Endothelial cell (in vitro differentiated cells): ENCODE measurements at regions not wholly inside any gene's neighbourhood (a gene's known extent, or its start where the extent isn't known, plus 50 kb on each side); places are given as distances from the start of the nearest gene placed in this dataset.

Experiments used
- DNase-seq: peaks from one replicate; pipeline ENCODE4 v3.0.0; 2021; ENCODE audit warnings: low spot score
- H3K27ac Mint-ChIP-seq: one replicate; pipeline ENCODE4 v1.8.0; 2021; ENCODE audit warnings: mixed read lengths, inconsistent platforms; ENCODE audit not compliant: unreplicated experiment
- H3K27me3 Mint-ChIP-seq: one replicate; pipeline ENCODE4 v1.8.0; 2021; ENCODE audit warnings: mild to moderate bottlenecking, moderate library complexity, mixed read lengths, inconsistent platforms; ENCODE audit not compliant: unreplicated experiment
- H3K36me3 Mint-ChIP-seq: one replicate; pipeline ENCODE4 v1.8.0; 2021; ENCODE audit warnings: mild to moderate bottlenecking, low read depth, mixed read lengths, inconsistent platforms; ENCODE audit not compliant: unreplicated experiment
- H3K4me1 Mint-ChIP-seq: one replicate; pipeline ENCODE4 v1.8.0; 2021; ENCODE audit warnings: mild to moderate bottlenecking, mixed read lengths, inconsistent platforms; ENCODE audit not compliant: unreplicated experiment
- H3K4me3 Mint-ChIP-seq: one replicate; pipeline ENCODE4 v1.8.0; 2021; ENCODE audit warnings: mild to moderate bottlenecking, mixed read lengths, inconsistent platforms; ENCODE audit not compliant: unreplicated experiment
- H3K9me3 Mint-ChIP-seq: one replicate; pipeline ENCODE4 v1.8.0; 2021; ENCODE audit warnings: mixed read lengths, inconsistent platforms; ENCODE audit not compliant: unreplicated experiment
- CTCF ChIP-seq: fragments of 200-600 bp; sonication (generic); IDR thresholded peaks from one replicate; pipeline ENCODE4 v1.5.0; 2021; ENCODE audit warnings: antibody characterized with exemption; ENCODE audit not compliant: unreplicated experiment

GRCh38 chr14:26835979-26836570 is 238.2 kb upstream of the NOVA1 start:
- no peak for TF ChIP-seq CTCF
- no peaks in the 10 kb centered on the region for H3K36me3 Mint-ChIP-seq
- H3K4me1 Mint-ChIP-seq, result peaks cover 15% of the 10 kb centered on the region
- DNase-seq, result no peak
- no peaks in the 10 kb centered on the region for H3K27me3 Mint-ChIP-seq
- H3K4me3 Mint-ChIP-seq, result no peak overlapping the region
- no peaks in the 10 kb centered on the region for H3K9me3 Mint-ChIP-seq
- peak overlapping the region; percentile 81 for H3K27ac Mint-ChIP-seq

GRCh38 chr14:26839481-26839880 is 241.6 kb upstream of the NOVA1 start:
- H3K4me1 Mint-ChIP-seq, result peaks cover 15% of the 10 kb centered on the region
- no peak for TF ChIP-seq CTCF
- no peaks in the 10 kb centered on the region for H3K9me3 Mint-ChIP-seq
- no peaks in the 10 kb centered on the region for H3K36me3 Mint-ChIP-seq
- H3K27ac Mint-ChIP-seq, result no peak overlapping the region
- H3K4me3 Mint-ChIP-seq, result no peak overlapping the region
- no peak for DNase-seq
- H3K27me3 Mint-ChIP-seq, result no peaks in the 10 kb centered on the region

- no peak for TF ChIP-seq CTCF
- no peak for DNase-seq
- Mint-ChIP-seq H3K27ac (no peak overlapping the region), H3K36me3 (no peaks in the 10 kb centered on the region), H3K27me3 (no peaks in the 10 kb centered on the region), H3K4me1 (peaks cover 4% of the 10 kb centered on the region), H3K4me3 (no peak overlapping the region), H3K9me3 (no peaks in the 10 kb centered on the region)
Observed at GRCh38 chr14:26841326-26841725, 243.5 kb upstream of the NOVA1 start.

DNA sequence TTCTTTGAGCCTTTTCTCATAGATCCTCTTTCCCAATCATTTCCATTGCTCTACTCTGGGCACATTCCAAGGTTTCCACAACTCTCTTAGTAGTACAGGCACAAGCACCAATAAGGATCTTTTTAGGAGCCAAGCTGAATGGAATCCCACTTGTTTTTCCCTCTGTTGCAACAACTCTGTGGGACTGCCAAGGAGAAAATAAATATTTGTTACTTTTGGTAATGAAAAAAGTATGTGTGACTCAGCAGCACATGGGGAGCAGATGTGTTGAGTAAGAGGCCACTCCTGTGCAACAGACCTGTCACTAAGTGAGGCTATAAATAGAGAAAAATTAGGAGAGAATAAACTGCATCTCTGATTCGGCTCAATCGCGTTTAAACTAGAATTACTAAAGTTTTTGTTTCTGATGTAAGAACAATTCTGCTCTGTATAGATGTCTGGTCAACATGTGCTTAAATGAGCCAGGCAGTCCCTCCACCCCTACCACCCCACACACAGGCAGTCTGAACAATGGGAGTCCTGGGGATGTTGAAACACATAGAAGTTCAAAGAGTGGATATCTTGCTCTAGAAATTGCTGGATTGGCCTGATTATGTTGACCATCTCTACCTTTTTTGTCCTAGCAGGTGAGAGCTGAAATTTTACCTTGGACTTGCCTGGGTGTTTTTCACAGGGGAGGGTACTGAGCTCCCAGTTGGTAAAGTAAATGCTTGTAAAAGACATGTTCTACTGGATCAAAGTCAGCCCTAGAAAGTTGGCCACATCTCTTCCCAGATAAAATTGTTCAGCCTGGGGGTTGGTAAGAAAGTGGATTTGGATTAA is 244.3 kb upstream of the NOVA1 start:
- DNase-seq, result no peak
- Mint-ChIP-seq H3K36me3 (no peaks in the 10 kb centered on the region), H3K9me3 (no peaks in the 10 kb centered on the region), H3K27ac (no peak overlapping the region), H3K27me3 (no peaks in the 10 kb centered on the region), H3K4me1 (no peaks in the 10 kb centered on the region), H3K4me3 (no peak overlapping the region)
- TF ChIP-seq CTCF, result no peak

DNA sequence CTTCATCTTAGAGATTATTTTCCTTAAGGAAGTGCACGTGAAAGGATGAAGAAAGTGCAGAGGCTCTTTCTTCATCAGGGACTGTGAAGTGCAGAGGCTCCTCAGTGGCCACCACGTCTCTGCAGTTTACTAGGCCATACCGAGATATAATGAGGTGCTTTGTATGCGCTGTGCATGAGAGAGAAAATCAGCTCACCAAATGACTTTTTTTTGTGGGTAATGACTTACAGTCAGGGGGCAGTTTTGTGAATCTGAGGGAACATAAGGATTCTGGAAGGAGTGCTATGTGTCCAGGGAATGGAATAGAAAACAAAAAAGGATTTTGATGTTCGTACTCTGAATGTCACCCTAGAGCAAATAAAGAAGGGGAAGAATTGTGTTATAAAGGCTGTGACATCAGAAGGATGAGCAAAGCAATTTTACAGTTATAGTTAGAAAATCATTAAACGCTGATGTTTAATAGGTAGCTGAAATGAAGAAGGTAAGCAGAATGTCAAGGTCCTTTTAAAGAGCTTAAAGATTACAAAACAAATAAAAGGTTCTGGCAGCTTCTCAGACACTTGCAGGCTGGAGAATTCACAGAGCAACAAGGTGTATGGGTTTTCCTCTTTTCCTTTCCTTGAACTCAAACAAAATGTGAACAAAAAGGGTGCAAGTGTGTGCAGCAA is 247.5 kb upstream of the NOVA1 start:
- no peak for TF ChIP-seq CTCF
- Mint-ChIP-seq H3K4me3 (no peak overlapping the region), H3K27ac (no peak overlapping the region), H3K4me1 (no peaks in the 10 kb centered on the region), H3K9me3 (no peaks in the 10 kb centered on the region), H3K36me3 (no peaks in the 10 kb centered on the region), H3K27me3 (no peaks in the 10 kb centered on the region)
- DNase-seq, result no peak
